HEK293T (cell line): ENCODE measurements at regions not wholly inside any gene's neighbourhood (a gene's known extent, or its start where the extent isn't known, plus 50 kb on each side); places are given as distances from the start of the nearest gene placed in this dataset.

Experiments used
- BHLHE40 ChIP-seq: fragments of 450-650 bp; IDR thresholded peaks from 2 replicates; pipeline ENCODE4 v1.6.1; 2016; ENCODE audit warnings: mild to moderate bottlenecking, moderate library complexity, borderline replicate concordance
- FOXK2 ChIP-seq: fragments of 450-650 bp; IDR thresholded peaks from 2 replicates; pipeline ENCODE4 v1.6.1; 2016; ENCODE audit warnings: mild to moderate bottlenecking
- LEF1 ChIP-seq: fragments of 450-650 bp; IDR thresholded peaks from 2 replicates; pipeline ENCODE4 v1.6.1; 2017; ENCODE audit warnings: mild to moderate bottlenecking, borderline replicate concordance
- SP1 ChIP-seq: fragments of 450-650 bp; IDR thresholded peaks from 2 replicates; pipeline ENCODE4 v1.6.1; 2017

GRCh38 chr7:67487316-67487715, 490.7 kb downstream of the TYW1 start:
- TF ChIP-seq SP1 (no peak), FOXK2 (no peak), LEF1 (no peak), BHLHE40 (no peak)
